Activated T-helper 9 cell treated with anti-CD3 and anti-CD28 coated beads, Interleukin-2, amount 50 U/mL, for 16 hours (primary cell): ENCODE measurements at regions not wholly inside any gene's neighbourhood (a gene's known extent, or its start where the extent isn't known, plus 50 kb on each side); places are given as distances from the start of the nearest gene placed in this dataset.
"Not testable (repeated sequence)": the region's sequence is repeated elsewhere in the genome, so short reads cannot be mapped to it uniquely, and the experiment has no call there.

Experiments
- DNase-seq: peaks from one replicate; pipeline ENCODE4 v3.0.0-alpha.2; 2020; ENCODE audit warnings: low read depth

DNA sequence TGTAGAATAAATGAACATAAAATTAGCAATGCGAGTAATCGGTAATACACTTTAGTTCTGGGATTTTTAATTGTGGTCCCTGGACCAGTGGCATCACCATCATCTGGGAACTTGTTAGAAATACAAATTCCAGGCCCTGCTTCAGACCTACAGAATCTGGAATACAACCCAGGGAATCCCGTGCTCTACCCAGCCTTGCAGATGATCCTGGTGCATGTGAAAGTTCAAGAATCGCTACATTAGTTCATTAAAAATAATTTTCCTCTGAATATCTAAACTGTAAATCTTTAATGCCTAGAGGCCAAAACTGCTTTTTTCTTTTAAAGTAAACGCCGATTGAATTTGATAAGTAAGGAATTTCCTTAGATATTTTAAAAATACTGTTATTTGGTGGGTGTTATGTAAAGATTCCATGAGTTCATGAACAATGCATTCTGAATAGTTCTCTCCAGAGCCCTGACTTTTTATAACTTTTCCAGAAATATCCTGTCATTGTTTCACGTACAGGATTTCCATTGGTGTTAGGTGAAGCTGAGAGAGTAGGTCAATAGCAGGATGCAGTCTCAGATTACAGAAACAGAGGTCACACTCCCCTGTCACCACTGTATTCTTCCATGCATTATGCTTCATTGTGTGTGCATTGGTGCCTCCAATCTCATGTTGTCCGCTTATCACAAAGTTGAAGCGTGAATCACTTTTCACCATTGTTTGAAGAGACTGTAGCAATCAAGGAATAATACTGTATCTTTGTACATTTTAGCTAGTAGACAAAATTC, 596.5 kb upstream of the KLF12 start:
- no peak for DNase-seq

DNA sequence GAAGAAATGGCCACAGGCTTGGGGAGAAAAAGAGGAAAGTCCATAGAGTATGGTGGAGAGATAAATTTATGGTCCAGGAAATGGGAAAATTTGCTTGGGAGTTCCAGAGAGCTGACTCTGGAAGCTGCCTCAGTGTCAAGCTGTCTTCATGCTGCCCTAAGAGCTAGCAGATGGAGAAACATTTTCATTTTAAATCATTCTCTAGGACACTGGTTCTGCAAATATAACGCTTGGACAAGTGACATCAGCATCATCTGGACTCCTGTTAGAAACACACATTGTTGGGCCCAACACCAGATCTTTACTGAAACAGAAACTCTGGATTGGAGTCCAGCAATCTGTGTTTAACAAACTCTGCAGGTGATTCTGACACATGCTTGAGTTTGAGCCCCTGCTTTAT, 592.0 kb upstream of the KLF12 start:
- DNase-seq = no peak

DNA sequence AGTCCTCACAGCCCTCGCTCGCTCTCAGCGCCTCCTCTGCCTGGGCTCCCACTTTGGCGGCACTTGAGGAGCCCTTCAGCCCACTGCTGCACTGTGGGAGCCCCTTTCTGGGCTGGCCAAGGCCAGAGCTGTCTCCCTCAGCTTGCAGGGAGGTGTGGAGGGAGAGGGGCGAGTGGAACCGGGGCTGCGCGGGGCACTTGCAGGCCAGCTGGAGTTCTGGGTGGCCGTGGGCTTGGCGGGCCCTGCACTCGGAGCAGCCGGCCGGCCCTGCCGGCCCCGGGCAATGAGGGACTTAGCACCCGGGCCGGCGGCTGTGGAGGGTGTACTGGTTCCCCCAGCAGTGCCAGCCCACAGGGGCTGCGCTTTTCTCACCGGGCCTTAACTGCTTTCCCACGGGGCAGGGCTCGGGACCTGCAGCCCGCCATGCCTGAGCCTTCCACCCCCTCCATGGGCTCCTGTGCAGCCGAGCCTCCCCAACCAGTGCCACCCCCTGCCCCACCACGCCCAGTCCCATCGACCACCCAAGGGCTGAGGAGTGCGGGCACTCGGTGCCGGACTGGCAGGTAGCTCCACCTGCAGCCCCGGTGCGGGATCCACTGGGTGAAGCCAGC, 584.1 kb upstream of the KLF12 start:
- DNase-seq = not testable (repeated sequence)

DNA sequence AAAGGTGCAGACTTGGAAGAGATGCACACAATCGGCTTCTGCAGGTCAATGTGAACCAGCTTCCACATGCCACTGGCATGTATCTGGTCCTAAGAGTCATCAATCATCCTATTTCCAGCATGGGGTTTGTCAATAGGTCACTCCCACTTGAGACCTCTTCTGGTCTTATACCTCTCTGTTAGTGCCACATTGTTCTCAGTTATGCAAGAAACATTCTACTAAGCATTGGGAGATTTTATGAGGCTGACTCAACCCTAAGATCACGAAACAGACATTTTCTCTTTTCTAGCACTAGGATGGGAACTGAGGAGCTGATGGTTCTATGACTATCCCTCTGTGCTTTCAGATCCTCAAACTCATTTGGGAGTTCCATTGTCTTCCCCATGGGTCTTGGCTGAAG, 581.5 kb upstream of the KLF12 start:
- DNase-seq = no peak

DNA sequence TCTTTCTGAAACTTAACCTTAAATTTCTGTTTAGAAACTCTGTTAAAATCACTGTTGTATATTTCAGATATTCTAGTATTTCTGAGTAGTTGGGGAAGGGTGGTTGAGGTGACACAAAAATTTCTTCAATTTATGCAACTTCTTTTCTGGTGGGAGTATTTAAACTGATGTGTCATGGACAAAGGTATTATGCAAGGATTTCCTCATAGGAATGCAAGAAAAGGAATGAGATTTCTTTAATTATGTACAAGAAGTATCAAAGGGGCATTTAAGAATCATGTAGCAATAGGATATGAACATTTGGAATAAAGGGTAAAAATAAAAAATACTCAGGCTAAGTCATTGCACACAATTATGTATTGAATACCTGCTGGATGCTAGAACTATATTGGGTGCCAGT, 575.8 kb upstream of the KLF12 start:
- DNase-seq = no peak

DNA sequence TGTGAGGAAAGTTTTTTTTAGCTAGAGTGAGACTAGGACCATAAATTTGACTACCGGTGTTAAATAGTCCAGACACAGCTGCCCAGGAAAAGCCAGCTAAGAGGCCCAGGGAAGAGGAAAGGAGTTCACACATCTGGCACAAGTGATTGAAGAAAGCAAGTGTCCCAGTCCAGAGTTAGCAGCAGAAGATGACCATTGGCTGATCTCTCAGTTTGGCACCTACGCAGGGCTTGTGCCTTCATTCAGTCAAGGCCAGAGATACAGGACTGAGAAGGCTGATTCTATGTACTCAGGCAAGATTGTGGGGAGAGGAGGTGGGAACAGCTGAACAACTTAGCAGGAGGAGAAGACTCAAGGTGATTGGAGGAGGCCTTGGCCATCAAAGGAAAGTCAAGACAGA, 575.0 kb upstream of the KLF12 start:
- DNase-seq = no peak

DNA sequence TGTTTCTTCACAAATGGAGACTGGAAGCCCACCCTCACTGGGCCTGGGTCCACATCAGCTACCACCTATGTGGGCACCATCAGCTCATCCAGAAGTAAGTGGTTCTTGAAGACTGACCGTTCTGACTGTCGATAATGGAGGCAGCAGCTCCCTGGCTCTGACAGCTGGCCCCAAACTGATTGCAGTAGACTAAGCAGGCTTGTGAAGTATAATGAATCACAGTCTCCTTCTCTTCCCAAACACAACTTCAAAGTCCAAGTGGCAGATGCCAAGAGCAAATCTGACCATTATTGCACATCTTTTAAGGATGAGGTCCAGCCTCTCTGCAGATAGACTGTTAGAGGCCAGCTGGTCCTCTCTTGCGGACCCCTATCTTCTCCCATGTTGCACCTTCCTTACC, 574.4 kb upstream of the KLF12 start:
- no peak for DNase-seq

DNA sequence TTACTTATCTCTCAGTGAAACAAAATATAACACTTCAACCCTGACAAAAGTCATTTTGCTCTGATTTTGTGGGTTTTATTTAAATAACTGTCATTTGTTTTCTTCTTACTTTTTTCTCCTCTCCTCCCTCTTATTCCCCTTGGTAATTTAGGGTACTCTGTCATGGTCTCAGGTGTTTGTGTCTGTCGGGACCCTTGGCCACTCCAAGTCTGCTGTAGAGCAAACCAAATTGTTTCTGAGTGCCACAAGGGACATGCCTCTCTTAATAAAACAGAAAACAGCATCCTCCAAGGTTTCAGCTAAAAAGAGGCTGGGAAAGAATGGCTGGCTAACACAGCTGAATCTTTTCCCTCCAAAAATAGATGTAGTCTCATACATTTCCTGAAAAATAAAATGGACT, 573.1 kb upstream of the KLF12 start:
- no peak for DNase-seq

DNA sequence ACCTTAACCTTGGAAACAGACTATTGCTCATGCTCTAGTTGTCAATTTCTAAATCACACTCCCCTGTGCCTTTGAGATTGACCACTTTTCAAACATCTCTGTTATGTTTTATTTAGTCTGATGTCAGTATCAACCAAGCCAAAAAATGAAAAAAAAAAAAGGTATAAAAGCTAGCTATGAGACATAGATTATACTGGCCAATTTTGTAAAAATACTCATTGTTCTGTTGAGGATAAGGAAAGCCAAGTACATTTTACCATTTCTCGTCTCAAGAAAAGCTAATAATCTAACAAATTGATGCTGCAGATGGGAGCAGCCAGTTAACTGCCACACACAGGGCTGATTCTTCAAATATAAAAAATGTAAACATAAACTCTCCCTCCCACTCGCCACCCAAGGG, 572.6 kb upstream of the KLF12 start:
- no peak for DNase-seq

DNA sequence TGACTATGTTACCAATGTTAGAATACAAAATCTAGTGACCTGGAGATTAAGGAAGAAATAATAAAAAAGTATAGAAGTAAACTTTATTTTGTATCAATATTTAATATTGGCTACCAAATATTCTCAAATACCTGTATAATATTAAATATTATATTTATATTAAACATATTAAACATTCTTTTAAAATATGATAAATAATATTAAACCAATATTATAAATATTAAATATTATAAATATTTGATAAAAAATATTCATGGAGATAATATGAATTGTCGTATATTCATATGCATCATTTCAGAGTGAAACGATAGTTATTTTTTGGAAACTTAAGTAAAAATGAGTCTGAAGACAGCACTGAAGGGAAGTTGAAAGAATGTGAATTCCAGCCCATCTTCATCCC, 571.2 kb upstream of the KLF12 start:
- no peak for DNase-seq

DNA sequence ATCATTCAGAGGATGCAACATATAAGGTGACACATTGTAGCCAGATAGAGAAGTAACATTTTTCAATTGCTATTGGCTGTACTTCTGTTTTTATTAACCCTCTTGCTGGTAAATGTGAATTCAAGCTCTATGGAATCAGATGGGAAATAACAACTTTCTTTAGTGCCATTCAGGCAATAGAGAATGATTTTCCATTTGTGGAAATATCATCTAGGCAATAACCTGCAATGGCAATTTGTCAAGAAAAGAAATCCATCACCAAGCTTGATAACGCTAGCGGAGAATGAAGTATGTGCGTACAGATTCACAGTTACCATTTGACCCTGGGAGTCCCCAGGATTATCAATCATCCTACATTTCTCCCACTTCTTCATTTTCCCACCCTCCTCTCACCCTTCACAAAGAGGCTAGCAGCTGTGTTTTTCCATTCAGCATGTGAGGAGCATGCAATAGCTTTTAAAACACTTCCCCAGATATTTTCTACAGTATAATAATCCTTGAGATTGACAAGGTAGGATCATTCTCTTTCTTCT, 569.7 kb upstream of the KLF12 start:
- no peak for DNase-seq

DNA sequence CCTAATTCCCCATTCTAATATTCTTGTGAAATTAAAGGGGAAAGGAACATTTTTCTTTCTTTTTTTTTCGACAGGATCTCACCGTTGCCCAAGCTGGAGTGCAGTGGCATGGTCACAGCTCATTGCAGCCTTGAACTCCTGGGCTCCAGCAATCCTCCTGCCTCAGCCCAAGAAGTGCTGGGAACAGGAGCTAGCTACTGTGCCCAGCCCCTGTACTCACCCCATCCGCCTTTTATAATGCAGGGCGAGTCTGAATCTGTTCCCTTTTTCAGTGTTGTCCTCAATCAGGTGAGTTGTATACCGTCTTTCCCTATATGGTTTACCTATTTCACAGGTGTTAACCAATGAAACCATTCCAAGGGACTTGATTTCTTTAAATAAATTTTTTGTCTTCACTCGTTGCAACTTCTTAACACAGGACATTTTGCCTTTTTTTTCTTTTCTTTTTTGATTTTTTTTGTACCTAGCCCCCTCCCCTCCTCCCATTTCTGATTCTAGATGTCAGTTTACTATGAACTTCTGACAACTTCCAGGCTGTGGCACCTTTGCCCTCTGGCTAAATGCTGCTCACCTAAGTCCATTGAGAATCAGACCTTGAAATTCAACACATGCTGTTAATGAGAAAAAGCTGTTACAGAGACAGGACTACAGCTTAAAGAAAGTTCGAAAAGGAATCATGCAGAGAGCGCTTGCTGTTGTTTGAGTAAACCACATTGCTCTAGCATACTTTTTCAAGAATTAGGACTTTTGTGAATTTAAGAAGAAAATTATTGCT, 562.1 kb upstream of the KLF12 start:
- no peak for DNase-seq

DNA sequence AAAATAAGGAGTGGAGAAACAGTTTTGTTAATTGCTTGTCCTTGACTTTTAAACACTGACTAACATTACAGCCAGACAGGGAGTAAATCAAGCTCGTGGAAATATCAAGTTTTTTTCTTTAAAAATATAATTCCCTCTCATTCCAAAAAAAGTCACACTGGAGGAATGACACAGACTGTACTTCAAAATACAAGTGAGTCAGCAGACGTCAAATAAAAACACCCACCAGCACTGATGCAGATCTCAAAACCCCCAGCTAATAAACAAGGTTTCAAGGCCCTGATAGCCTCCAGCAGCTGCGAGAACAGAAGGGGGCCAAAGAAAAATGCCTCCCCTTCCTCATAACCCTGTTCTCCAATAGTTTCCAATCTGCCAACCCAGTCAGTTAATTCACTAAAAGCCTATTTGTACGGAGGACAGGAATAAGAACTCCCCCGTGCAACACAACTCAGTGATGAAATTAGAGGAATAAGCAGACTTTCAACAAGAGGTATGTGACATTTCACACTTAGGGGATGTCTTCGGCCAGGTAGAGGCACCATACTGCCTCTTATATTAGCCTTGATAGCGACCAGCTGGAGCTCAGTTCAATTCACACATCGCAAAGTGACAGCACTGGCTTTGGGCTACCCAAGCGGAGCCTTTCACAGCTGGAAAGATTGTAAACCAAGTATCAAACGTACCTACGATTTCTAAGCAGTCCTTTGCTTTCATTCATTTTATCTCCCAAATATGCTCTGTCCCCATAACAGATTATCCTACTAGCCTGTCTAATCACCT, 561.0 kb upstream of the KLF12 start:
- DNase-seq = no peak

DNA sequence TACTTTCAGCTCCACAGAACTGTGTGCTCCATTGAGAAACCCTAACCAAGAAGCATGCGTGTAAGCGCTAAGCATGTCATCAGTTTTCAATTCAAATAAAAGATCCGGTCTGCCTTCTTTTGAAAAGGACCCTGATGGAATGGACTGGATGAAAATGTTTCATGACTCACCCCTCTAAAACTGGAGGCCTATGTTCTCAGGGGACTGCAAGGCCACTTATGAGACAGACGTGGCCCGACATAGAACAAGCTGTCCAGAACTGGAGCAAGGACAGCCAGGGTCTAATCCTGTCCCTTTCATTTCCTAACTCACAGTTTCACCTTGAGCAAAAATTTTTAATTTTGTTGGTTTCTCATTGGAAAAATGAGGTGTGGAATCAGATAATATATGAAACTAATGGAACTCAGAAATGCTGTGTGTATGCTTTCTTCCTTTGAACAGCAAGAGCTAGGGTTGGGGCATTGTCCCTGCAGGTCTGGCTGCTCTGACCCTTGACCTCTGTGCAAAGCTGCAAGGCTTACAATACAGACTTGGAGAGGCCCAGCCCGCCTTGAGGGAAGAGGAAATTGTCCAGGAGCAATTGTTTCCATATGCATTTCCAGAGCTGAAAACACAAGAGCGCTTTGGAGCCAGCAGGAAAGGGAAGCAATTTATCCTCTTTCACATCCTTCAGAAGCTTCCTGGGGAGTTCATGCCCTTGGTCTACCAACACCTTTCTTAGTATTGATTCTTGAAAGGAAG, 553.4 kb upstream of the KLF12 start:
- no peak for DNase-seq

DNA sequence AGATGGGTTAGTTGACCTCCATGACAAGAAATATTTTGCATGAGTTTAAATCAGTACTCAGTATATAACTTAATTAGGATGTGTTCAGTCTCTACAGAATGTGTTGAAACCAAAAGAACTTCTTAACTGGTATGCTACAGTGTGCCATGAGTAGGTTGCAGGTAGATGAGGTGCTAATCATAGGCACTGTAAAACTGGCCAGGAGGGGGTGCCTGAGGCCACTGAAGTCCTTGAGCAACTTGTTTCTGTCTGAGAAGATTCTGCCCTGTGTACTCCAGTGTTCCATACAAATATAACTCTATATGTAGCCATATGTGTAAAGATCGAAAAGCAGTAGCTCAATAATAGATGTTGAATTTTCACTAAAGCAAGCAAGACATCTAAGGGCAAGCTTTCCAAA, 549.2 kb upstream of the KLF12 start:
- DNase-seq = no peak

DNA sequence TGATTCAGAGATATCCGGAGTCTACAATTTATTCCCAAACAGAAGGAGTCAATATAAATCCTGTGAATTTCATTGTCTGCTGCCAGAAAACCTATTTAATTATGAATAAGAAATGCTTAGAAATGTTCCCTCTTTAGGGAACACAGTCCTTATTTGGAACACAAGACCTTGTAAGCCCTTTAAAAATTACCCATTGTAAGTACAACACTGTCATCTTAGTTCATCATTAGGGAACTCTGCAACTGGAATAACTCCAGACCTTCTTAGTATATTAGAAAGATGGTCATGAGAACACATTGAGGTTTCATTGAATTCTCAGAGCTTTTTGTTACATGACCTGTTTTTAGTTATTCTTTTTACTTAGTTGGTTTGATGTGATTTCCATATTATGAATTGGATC, 548.5 kb upstream of the KLF12 start:
- DNase-seq = no peak

DNA sequence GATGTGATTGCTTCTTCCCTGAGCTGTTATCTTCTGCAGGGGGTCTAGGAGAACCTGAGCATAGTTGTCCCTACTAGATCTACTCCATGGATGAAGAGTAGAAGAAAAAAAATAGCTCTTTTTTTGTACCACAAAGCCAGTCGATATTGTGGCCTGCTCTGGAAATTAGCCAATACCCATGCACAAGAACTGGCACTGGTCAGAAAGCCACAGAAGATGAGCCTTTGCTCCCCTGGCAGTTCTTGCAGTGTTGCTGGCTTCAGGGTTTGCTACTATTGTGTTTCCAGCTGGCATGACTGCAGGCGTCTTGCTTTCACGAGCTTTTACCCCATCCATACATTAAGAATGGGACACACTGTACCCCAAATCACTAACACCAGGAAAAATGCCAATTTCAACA, 547.7 kb upstream of the KLF12 start:
- DNase-seq = no peak

DNA sequence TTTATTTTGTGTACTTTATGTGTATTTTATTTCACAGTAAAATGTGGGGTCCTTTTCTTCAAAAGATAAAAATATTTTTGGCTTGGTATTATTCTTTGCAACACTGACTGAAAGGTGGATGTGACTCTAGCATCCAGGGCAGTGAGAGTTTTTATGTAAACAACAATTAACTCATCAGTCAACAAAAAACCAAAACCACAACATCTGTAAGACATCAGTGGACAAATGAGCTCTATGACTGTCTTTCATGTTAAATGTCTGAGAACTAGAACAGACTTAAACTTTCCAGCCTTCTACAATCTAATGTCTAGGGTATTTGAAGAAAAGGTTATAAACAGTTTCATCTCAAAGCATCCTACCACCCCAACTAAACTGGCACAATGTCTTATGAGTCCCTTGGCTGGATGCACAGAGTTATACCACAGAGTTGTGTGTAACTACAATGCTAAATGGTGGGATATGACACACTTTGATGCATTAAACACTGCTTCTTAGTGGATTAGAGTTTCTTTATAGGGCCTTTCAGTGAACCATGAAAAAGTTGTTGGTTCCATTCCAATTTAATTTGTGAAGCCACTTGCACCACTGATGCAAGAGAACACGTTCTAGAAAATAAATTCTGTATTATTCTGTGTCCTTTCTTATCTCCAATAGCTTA, 544.2 kb upstream of the KLF12 start:
- no peak for DNase-seq

DNA sequence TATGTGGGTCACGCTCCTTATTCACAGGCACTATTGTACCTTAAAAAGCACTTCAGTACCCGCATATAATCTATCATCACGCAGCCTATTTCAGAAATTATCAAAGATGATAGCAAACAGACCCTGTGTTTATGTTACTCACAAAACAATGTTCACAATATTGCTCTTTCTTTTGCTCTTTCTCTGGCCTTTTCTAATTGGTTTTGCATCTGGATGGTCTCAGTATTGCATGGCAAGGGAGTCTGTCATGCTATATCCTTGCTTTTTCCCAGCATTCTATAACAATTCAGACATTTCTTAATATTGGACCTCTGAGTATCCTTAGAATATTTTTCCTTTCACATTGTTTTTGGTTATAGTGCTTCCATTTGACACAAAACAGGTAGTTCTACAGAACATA, 541.8 kb upstream of the KLF12 start:
- DNase-seq = no peak

DNA sequence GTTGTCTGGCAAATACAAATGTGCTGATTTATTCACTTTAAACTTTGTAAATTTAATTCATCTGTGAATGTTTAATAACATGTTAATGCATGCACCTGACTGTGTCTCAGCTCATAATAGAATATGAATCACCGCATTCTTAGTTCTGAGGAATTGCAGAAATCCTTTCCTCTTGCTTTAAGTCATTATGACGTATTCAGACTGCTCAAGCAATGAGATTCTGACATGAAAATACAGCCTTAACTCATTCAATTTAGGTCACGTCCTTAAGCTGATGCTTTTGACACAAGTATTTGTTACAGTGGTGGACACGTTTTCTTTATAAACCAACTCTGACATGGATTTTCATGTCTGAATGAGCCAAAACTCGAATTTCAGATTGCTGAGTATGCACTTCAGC, 541.0 kb upstream of the KLF12 start:
- DNase-seq = no peak

DNA sequence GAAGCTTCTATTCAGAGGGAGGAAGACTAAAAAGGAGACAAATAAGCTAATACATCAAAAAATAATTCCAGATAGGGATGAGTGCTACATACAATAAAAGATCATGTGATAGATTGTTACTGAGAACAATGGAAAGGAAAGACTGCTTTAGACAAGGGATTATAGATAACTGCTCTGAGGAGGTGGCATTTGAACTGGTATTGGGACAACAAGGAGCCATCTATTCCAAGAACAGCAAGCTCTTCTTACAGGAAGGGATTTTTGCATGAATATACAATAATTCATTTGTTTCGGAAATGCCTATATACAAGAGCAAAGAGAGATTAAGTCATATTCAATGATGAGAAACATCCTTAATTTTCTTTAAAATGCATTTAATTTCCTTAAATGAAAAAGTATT, 540.5 kb upstream of the KLF12 start:
- DNase-seq = no peak
